ENCODE measurements at regions not wholly inside any gene's neighbourhood (a gene's known extent, or its start where the extent isn't known, plus 50 kb on each side); places are given as distances from the start of the nearest gene placed in this dataset.

DNA sequence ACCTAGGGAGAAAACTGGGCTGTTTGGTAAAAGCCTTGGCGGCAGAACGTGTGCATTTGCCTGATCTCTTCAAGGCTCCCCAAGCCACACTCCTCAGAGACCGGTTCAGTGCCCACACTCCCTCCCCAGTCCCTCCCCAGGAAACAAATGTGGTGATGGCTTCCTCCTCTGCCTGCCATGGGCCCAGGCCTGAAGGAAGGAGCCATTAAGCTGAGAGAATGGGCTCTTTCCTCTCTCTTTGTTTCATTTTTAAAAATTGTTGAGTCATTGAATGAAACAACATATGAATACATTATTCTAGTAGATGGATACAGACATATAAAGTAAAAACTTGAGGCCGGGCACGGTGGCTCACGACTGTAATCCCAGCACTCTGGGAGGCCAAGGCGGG is 50.6 kb upstream of the YWHAQ start:
- no peaks in the 10 kb centered on the region for H3K27me3 ChIP-seq (replicated peaks)
- H3K36me3 ChIP-seq: no peaks in the 10 kb centered on the region
- no peaks in the 10 kb centered on the region for H3K9me3 ChIP-seq (replicated peaks)
- no peak overlapping the region for H3K4me3 ChIP-seq
- H3K27ac ChIP-seq: no peak overlapping the region
- H3K4me1 ChIP-seq (replicated peaks): peaks cover 4% of the 10 kb centered on the region
- no peak for DNase-seq (ENCODE audit: low read depth in 1 of 2, low spot score in 2 of 2)

DNA sequence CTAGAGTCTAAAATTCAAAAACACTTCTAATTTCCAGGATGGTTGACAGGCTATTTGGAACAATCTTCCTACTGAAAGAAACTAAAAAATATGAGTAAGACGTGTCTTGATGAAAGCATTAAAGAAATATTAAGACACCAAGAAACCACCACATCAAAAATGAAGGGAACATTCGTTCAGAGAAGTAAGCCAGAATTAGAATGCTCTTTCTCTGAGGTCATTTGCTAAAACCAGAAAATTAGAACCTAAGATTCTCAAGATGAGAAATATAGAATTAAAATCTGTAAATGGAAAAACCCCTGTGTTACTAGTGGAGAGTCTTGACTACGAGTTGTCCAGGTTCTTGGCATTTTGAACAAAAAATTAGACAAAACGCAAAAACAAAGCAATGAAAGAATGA is 54.8 kb upstream of the YWHAQ start:
- no peak for DNase-seq (ENCODE audit: low read depth in 1 of 2, low spot score in 2 of 2)
- H3K36me3 ChIP-seq: no peaks in the 10 kb centered on the region
- no peaks in the 10 kb centered on the region for H3K27me3 ChIP-seq (replicated peaks)
- peaks cover 11% of the 10 kb centered on the region for H3K4me1 ChIP-seq (replicated peaks)
- no peak overlapping the region for H3K27ac ChIP-seq
- H3K4me3 ChIP-seq: no peak overlapping the region
- no peaks in the 10 kb centered on the region for H3K9me3 ChIP-seq (replicated peaks)

DNA sequence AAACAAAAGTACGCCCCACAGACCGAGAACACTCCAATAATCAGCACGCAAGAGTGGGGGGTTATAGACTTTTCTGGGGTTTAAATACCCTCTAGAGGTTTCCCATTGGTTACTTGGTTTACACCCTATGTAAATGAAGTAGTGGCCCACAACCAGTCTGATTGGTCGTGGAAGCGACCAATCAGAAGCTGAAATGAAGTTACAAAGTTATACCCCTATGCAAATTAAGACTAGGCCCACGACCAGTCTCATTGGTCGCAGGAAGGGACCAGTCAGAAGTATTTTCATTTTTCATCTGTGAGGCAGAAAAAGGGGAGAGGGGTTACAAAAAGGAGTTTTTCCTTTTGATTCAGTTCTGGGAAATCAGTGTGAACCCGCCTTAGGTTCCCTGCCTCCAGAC is 55.3 kb upstream of the YWHAQ start:
- no peak for DNase-seq (ENCODE audit: low read depth in 1 of 2, low spot score in 2 of 2)
- no peaks in the 10 kb centered on the region for H3K9me3 ChIP-seq (replicated peaks)
- no peaks in the 10 kb centered on the region for H3K27me3 ChIP-seq (replicated peaks)
- H3K36me3 ChIP-seq: no peaks in the 10 kb centered on the region
- peaks cover 15% of the 10 kb centered on the region for H3K4me1 ChIP-seq (replicated peaks)
- H3K27ac ChIP-seq: no peak overlapping the region
- H3K4me3 ChIP-seq: no peak overlapping the region

DNA sequence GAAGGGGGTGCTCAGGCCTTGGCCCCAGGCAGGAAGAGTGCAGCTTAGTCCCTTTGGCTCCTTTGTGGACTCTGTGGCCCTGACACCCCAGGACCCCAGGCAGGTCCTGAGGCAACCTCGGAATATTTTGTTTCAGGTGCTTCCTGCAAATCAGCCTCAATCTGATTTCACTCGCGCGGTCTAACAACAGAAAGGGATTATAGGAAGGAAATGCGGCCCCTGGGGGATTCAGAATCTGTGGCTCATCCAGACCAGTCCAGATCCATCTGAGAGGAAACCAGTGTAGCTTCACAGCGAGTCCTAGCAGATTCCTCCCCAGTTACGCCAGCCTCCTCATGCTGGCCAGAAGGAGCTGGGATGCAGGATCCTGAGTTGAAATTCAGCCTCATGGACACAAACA is 59.5 kb upstream of the YWHAQ start:
- H3K9me3 ChIP-seq (replicated peaks): no peaks in the 10 kb centered on the region
- H3K27ac ChIP-seq: peak overlapping the region; percentile 51
- no peaks in the 10 kb centered on the region for H3K27me3 ChIP-seq (replicated peaks)
- peaks cover 27% of the 10 kb centered on the region for H3K4me1 ChIP-seq (replicated peaks)
- no peaks in the 10 kb centered on the region for H3K36me3 ChIP-seq
- DNase-seq (ENCODE audit: low read depth in 1 of 2, low spot score in 2 of 2): peak; percentile 59 to 82
- no peak overlapping the region for H3K4me3 ChIP-seq

DNA sequence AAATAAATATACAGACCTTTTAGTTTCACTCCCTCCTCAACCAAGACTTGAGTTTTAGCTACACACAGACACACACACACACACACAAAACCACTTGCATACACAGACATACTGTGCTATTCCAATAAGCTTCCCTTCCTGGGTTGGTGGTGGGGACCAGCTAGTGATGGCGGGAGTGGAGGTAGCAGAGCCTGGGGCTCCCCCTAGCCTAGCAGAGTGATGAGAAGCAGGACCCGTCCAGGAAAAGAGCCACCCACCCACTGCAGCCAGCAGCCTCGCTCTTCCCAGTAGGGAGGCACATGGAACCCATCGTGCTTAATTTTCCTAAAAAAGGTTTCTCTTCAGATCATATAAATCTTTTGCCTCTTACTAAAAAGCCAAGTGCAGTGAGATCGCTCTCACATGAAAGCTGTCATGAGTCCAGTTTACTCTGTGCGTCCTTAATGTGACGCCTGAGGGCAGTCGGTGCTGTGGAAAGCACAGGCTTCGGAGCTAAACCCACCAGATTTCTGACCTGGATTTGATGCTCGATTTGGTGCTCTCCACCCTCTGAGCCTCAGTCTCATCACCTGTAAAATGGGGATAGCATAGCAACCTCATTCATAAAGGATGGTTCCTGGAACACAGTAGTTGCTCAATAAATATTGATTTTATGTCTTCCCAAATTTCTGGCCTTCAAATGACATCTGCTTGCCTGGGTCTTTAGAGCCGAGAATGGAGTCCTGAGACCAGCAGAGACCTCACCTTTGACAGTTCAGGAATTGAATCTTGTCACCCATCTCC is 60.1 kb upstream of the YWHAQ start:
- no peaks in the 10 kb centered on the region for H3K36me3 ChIP-seq
- no peaks in the 10 kb centered on the region for H3K9me3 ChIP-seq (replicated peaks)
- H3K4me1 ChIP-seq (replicated peaks): peaks cover 27% of the 10 kb centered on the region
- peak in 1 of 2 experiments; percentile 42 for DNase-seq (ENCODE audit: low read depth in 1 of 2, low spot score in 2 of 2)
- no peaks in the 10 kb centered on the region for H3K27me3 ChIP-seq (replicated peaks)
- peak overlapping the region; percentile 51 for H3K27ac ChIP-seq
- H3K4me3 ChIP-seq: no peak overlapping the region

DNA sequence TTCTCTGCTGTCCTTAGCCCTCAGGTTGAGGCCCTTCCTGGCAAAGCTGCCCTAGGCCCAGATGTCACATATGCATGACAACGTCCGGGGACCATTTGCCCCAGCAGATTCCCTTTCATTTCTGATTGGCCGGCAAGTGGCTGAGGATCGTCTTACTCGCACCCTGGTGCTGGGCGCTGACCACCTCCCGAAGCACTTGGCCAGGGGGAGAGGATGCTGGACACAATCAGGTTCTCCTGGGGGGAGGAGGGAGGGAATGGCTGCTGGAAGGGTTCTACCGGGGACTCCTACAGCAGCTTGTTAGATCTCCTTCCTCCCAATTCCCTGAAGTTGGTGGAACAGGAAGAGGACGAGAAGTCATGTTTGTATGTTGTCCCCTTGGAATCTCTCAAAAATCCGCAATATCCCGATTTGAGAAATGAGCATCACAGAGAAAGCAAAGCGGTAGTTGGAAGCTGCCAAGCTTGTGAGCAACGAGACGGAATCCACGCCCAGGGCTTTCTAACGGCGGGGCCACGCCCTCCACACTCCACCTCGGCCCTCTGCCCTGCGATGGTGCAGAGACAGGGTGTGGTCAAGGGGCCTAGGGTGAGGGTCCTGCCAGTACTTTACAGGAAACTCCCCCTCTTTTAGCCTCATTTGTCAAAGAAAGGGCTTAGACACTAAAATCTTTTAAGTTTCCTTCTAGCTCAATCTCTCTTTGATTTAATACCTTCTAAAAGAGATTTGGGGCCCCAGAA is 61.8 kb upstream of the YWHAQ start:
- no peaks in the 10 kb centered on the region for H3K36me3 ChIP-seq
- H3K4me1 ChIP-seq (replicated peaks): peaks cover 27% of the 10 kb centered on the region
- H3K27me3 ChIP-seq (replicated peaks): no peaks in the 10 kb centered on the region
- no peaks in the 10 kb centered on the region for H3K9me3 ChIP-seq (replicated peaks)
- peak overlapping the region; percentile 57 for H3K27ac ChIP-seq
- no peak overlapping the region for H3K4me3 ChIP-seq
- peak in 1 of 2 experiments; percentile 25 for DNase-seq (ENCODE audit: low read depth in 1 of 2, low spot score in 2 of 2)

DNA sequence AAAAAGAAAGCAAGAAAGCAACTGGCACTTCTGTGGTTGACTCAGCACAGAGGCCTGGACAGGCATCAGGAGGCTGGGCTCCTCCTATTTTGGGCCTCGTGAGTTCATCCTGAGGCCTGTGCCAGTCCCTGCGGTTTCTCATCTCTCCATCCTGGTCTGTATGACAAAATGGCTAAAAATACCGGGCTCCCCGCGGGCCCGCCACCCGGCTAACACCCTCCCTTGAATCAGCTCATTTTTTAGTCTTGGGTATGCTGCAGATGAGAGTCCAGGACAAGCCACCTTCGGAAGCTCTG is 62.3 kb upstream of the YWHAQ start:
- DNase-seq (ENCODE audit: low read depth in 1 of 2, low spot score in 2 of 2): peak; percentile 48 to 66
- H3K27ac ChIP-seq: peak overlapping the region; percentile 57
- H3K4me3 ChIP-seq: no peak overlapping the region

DNA sequence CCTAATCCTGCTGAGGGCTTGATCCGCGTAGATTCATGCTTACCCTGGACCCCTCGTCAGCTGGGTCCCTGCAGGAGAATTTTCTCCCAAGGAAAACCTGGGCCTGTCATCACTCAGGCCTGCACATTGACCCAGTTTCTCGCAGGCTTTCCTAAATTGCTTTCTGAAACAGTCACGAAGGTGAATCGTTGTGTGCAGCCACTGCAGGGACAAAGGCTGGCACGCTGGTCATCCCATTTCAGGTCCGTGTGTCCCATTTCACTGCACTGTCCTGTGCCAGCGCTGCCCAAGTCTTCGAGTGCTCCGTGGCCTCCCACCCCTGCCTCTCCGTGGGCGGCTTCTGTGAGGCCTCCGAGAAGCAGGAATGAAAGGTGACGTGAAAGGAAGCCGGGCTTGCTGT is 62.8 kb upstream of the YWHAQ start:
- Histone ChIP-seq H3K27me3 (replicated peaks) (no peaks in the 10 kb centered on the region), H3K4me3 (no peak overlapping the region), H3K4me1 (replicated peaks) (peaks cover 27% of the 10 kb centered on the region), H3K9me3 (replicated peaks) (no peaks in the 10 kb centered on the region), H3K27ac (0 out of 2 replicates have a peak overlapping the region, but pooled peaks have one; percentile 57), H3K36me3 (no peaks in the 10 kb centered on the region)
- no peak for DNase-seq (ENCODE audit: low read depth in 1 of 2, low spot score in 2 of 2)

More for the DNA sequence above, 62.3 kb upstream of the YWHAQ start:
- Histone ChIP-seq H3K36me3 (no peaks in the 10 kb centered on the region), H3K4me1 (replicated peaks) (peaks cover 27% of the 10 kb centered on the region), H3K27me3 (replicated peaks) (no peaks in the 10 kb centered on the region), H3K9me3 (replicated peaks) (no peaks in the 10 kb centered on the region)

DNA sequence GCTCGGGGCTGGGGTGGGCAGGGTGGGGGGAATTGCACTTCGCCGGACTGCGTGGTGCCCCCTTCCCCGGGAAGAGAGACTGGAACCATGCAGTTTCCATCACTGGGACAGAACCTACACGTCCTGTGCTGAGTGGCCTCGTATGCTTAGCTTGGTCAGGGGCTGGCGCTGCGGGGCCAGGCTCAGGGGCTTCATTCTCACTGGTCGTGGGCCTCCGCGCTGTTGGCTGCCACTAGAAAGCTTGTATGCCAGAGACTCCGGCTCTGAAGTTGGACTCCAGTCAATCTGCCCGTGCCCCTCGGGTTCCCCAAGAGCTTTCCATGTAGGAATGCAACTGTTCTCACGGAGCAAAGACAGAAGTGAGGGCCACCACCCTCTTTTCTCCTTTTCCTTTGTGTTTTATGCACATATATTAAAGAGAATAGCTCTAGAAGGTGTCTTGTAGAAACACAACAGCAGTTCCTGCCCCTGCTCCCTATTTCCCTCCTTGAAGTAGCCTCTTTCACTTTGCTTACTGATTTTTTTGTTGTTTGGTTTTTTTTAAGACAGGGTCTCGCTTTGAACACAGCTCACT is 64.0 kb upstream of the YWHAQ start:
- no peak overlapping the region for H3K4me3 ChIP-seq
- no peak overlapping the region for H3K27ac ChIP-seq
- H3K9me3 ChIP-seq (replicated peaks): no peaks in the 10 kb centered on the region
- no peaks in the 10 kb centered on the region for H3K36me3 ChIP-seq
- H3K27me3 ChIP-seq (replicated peaks): no peaks in the 10 kb centered on the region
- DNase-seq (ENCODE audit: low read depth in 1 of 2, low spot score in 2 of 2): no peak
- peaks cover 33% of the 10 kb centered on the region for H3K4me1 ChIP-seq (replicated peaks)

DNA sequence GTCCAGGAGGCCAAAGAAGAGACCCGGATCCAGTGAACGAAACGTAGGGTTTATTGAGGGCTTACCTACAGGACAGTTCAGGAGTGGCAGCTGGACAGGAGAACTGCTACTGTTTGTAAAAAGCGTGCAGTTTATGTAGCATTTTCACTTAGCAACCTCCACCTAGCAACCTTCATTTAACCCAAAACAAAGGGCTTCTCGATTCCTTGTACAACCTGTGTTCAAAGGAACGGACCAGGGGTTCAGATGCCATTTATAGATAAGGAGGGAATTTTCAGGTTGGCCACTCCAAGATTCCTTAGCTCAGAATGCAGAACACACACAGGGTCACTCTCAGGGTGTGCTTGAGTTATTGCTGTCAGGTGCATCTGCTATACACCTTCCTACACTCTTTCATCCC is 65.1 kb upstream of the YWHAQ start:
- H3K9me3 ChIP-seq (replicated peaks): no peaks in the 10 kb centered on the region
- H3K4me1 ChIP-seq (replicated peaks): peaks cover 23% of the 10 kb centered on the region
- no peaks in the 10 kb centered on the region for H3K36me3 ChIP-seq
- no peak overlapping the region for H3K4me3 ChIP-seq
- no peak overlapping the region for H3K27ac ChIP-seq
- no peak for DNase-seq (ENCODE audit: low read depth in 1 of 2, low spot score in 2 of 2)
- no peaks in the 10 kb centered on the region for H3K27me3 ChIP-seq (replicated peaks)

DNA sequence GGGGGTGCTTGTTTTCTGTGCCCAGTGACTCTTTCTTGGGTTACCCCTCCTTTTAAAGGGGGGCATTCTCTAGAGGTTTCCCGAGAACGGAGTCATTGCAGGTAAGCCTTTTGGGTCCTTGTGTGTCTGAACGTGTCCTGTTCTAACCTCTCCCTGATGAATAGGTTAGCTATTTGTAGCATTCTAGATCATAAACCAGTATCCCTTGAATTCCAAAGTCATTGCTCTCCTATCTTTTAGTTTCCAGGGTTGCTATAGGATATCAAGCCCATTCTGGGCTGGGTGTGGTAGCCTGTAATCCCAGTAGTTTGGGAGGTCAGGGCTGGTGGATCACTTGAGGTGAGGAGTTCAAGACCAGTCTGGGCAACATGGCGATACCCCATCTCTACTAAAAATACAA is 65.9 kb upstream of the YWHAQ start:
- Histone ChIP-seq H3K36me3 (no peaks in the 10 kb centered on the region), H3K27ac (no peak overlapping the region), H3K27me3 (replicated peaks) (no peaks in the 10 kb centered on the region), H3K4me3 (no peak overlapping the region), H3K4me1 (replicated peaks) (peaks cover 22% of the 10 kb centered on the region), H3K9me3 (replicated peaks) (no peaks in the 10 kb centered on the region)
- no peak for DNase-seq (ENCODE audit: low read depth in 1 of 2, low spot score in 2 of 2)

DNA sequence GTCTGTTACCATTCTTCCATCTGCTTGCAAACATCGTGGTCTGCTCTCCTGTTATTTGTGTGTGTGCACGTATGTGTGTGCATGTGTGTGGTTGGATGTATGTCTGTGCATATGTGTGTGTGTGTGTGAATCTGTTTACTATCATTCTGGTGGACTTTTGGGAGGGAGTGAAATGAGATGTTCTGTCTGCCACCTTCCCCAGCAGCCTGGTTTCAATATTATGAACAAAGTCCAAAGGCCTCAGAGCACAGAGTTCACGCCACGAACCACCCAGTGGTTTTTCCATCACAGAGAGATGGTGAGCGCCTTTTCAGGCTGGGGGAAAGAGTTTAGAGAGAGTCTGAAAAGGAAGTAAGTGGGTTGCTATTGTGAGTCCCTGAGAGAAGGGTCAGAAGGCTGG is 67.1 kb upstream of the YWHAQ start:
- H3K4me1 ChIP-seq (replicated peaks): peaks cover 21% of the 10 kb centered on the region
- no peak for DNase-seq (ENCODE audit: low read depth in 1 of 2, low spot score in 2 of 2)
- no peak overlapping the region for H3K4me3 ChIP-seq
- H3K27ac ChIP-seq: no peak overlapping the region
- H3K9me3 ChIP-seq (replicated peaks): no peaks in the 10 kb centered on the region
- no peaks in the 10 kb centered on the region for H3K36me3 ChIP-seq
- no peaks in the 10 kb centered on the region for H3K27me3 ChIP-seq (replicated peaks)

DNA sequence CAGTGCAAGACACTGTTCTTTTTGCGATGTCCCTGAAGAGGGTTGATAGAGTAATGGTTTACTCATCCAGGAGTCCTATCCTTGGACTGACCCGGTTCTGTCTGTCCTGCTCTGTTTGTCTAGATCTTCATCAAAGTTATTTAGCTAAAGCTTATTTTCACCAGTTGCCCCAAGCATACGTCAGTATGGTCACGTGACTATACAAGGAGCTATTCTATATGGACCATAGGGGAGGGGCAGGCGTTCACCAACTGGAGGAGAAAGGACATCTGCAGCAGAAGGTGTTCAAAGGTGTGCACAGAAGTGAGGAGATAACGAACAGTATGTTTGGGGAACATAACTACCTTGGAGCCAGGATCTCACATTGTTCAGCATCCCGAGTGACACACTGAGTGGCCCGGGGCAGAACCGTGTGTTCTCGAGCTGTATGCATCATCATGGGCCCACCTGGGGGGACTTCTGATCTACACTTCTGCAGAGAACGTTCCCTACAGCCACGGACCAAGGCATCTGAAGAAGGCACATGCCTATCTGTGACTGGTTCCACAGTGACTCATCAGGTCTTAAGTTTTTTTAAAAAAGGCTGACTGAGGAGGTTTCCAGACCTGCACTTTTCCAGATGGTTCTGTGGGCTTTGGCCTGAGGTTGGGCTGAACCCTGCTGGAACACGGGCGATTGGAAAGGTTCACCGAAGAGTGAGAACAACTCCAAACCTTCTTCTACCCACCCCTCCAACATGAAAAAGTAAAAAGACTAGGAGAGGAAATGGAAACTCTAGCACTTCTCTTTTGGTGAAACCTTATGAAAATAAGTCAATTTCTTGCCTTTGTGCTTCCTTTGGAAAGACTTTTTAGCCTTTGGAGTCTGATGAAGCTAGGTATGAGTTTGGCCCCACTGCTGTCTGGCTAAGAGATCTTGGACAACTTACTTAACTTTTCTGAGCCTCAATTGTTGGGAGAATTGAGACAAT is 68.6 kb upstream of the YWHAQ start:
- H3K9me3 ChIP-seq (replicated peaks): no peaks in the 10 kb centered on the region
- no peak overlapping the region for H3K4me3 ChIP-seq
- no peak overlapping the region for H3K27ac ChIP-seq
- no peaks in the 10 kb centered on the region for H3K27me3 ChIP-seq (replicated peaks)
- H3K4me1 ChIP-seq (replicated peaks): peaks cover 27% of the 10 kb centered on the region
- no peak for DNase-seq (ENCODE audit: low read depth in 1 of 2, low spot score in 2 of 2)
- no peaks in the 10 kb centered on the region for H3K36me3 ChIP-seq
